Endothelial cell (in vitro differentiated cells): ENCODE measurements at regions not wholly inside any gene's neighbourhood (a gene's known extent, or its start where the extent isn't known, plus 50 kb on each side); places are given as distances from the start of the nearest gene placed in this dataset.

ENCODE experiments used
- DNase-seq: peaks from one replicate; pipeline ENCODE4 v3.0.0; 2021; ENCODE audit warnings: low spot score
- H3K27ac Mint-ChIP-seq: one replicate; pipeline ENCODE4 v1.8.0; 2021; ENCODE audit warnings: mixed read lengths, inconsistent platforms; ENCODE audit not compliant: unreplicated experiment
- H3K27me3 Mint-ChIP-seq: one replicate; pipeline ENCODE4 v1.8.0; 2021; ENCODE audit warnings: mild to moderate bottlenecking, moderate library complexity, mixed read lengths, inconsistent platforms; ENCODE audit not compliant: unreplicated experiment
- H3K36me3 Mint-ChIP-seq: one replicate; pipeline ENCODE4 v1.8.0; 2021; ENCODE audit warnings: mild to moderate bottlenecking, low read depth, mixed read lengths, inconsistent platforms; ENCODE audit not compliant: unreplicated experiment
- H3K4me1 Mint-ChIP-seq: one replicate; pipeline ENCODE4 v1.8.0; 2021; ENCODE audit warnings: mild to moderate bottlenecking, mixed read lengths, inconsistent platforms; ENCODE audit not compliant: unreplicated experiment
- H3K4me3 Mint-ChIP-seq: one replicate; pipeline ENCODE4 v1.8.0; 2021; ENCODE audit warnings: mild to moderate bottlenecking, mixed read lengths, inconsistent platforms; ENCODE audit not compliant: unreplicated experiment
- H3K9me3 Mint-ChIP-seq: one replicate; pipeline ENCODE4 v1.8.0; 2021; ENCODE audit warnings: mixed read lengths, inconsistent platforms; ENCODE audit not compliant: unreplicated experiment
- CTCF ChIP-seq: fragments of 200-600 bp; sonication (generic); IDR thresholded peaks from one replicate; pipeline ENCODE4 v1.5.0; 2021; ENCODE audit warnings: antibody characterized with exemption; ENCODE audit not compliant: unreplicated experiment

DNA sequence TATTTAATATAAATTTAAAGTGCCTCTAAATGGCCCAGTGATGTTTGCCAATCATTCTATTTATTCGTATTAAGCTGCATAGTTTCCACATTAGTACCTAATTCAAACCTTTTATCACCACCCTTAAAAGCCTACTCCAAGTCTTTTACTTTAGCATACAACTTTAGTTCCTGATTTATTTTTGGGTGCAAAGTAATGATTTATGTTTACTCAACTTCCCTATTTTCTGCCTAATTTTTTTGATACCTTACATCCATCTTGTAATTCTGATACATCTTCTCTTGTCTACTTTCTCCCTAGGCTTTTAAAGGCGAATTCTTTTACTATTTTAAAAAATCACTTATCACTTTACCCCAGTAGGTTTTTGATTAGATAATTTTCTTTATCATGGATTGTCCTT lies 2651.1 kb upstream of the PCDH20 start:
- Mint-ChIP-seq H3K36me3 (no peaks in the 10 kb centered on the region), H3K27me3 (no peaks in the 10 kb centered on the region), H3K4me1 (no peaks in the 10 kb centered on the region), H3K4me3 (no peak overlapping the region), H3K27ac (no peak overlapping the region), H3K9me3 (no peaks in the 10 kb centered on the region)
- no peak for TF ChIP-seq CTCF
- no peak for DNase-seq

DNA sequence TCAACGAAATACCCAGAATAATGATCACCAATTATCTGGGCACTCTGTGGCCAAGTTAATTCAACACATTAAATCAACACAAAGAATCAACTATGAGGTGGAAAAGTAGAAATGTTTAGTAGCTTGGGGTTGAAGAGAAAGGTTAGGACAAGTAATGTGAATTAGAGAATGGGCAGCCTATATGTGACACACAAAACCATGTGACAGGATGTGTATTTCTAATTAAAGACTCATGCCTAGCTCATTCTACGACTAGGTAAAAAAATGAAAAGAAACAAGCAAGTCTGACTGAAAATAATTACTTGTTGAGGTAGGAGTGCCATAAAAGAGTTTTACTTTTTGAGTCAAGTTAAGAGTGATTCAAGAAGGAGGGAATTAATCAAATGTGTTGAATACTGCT lies 2646.0 kb upstream of the PCDH20 start:
- no peak for TF ChIP-seq CTCF
- Mint-ChIP-seq H3K27me3 (no peaks in the 10 kb centered on the region), H3K9me3 (no peaks in the 10 kb centered on the region)

GRCh38 chr13:64057372-64058020 lies 2641.8 kb upstream of the PCDH20 start:
- Mint-ChIP-seq H3K27me3 (no peaks in the 10 kb centered on the region), H3K4me3 (no peak overlapping the region), H3K9me3 (no peaks in the 10 kb centered on the region), H3K36me3 (no peaks in the 10 kb centered on the region), H3K27ac (no peak overlapping the region), H3K4me1 (peaks cover 10% of the 10 kb centered on the region)
- no peak for TF ChIP-seq CTCF
- no peak for DNase-seq

More for the DNA sequence above, 2646.0 kb upstream of the PCDH20 start:
- Mint-ChIP-seq H3K4me1 (no peaks in the 10 kb centered on the region), H3K36me3 (no peaks in the 10 kb centered on the region), H3K27ac (no peak overlapping the region), H3K4me3 (no peak overlapping the region)
- no peak for DNase-seq

DNA sequence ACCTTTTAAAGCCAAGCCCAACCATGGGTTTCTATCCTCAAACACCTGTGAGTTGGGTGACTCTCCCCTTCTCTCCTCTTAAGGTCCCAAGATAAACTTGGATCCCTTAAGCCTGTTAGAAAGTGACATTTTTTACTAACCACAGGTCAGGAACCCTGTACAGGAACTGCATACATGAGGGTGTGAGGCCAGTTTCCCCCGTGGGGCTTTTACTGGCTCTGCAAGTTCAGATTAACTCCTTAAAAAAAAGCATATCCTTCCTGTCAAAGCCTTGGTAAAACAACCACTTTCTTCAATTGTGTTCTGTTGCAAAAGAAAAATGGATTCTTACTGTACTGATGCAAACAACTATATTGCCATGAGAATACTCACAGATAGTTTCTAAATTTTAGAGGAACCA lies 2638.7 kb upstream of the PCDH20 start:
- Mint-ChIP-seq H3K36me3 (no peaks in the 10 kb centered on the region), H3K4me3 (no peak overlapping the region)

More for the DNA sequence above, 2638.7 kb upstream of the PCDH20 start:
- peaks cover 10% of the 10 kb centered on the region for H3K4me1 Mint-ChIP-seq
- DNase-seq, result no peak
- H3K27ac Mint-ChIP-seq, result peak overlapping the region; percentile 86
- H3K9me3 Mint-ChIP-seq, result no peaks in the 10 kb centered on the region
- no peaks in the 10 kb centered on the region for H3K27me3 Mint-ChIP-seq
- TF ChIP-seq CTCF, result no peak
